Fibroblast of lung (primary cell): ENCODE measurements at regions not wholly inside any gene's neighbourhood (a gene's known extent, or its start where the extent isn't known, plus 50 kb on each side); places are given as distances from the start of the nearest gene placed in this dataset.

ENCODE experiments used
- DNase-seq, 2 donors: peaks; one replicate each; pipeline versions ENCODE4 v3.0.0 to v3.0.0-alpha.2; 2010; ENCODE audit warnings: low read depth in 2 of 2
- H2AFZ ChIP-seq: 2 replicates; pipeline ENCODE4 v1.5.1; 2012; ENCODE audit warnings: low read length, control low read depth, inconsistent platforms
- H3K27ac ChIP-seq: 2 replicates; pipeline ENCODE4 v1.5.1; 2011; ENCODE audit warnings: low read length, control low read depth; ENCODE audit not compliant: insufficient read depth
- H3K27me3 ChIP-seq: 2 replicates; pipeline ENCODE4 v1.5.1; 2011; ENCODE audit warnings: mild to moderate bottlenecking, low read length; ENCODE audit not compliant: control insufficient read depth, insufficient read depth
- H3K36me3 ChIP-seq: 2 replicates; pipeline ENCODE4 v1.5.1; 2011; ENCODE audit warnings: low read length; ENCODE audit not compliant: control insufficient read depth, insufficient read depth
- H3K4me1 ChIP-seq: 2 replicates; pipeline ENCODE4 v1.5.1; 2011; ENCODE audit warnings: low read length; ENCODE audit not compliant: control insufficient read depth, insufficient read depth; ENCODE audit errors: extremely low read depth
- H3K4me2 ChIP-seq: 2 replicates; pipeline ENCODE4 v1.5.1; 2011; ENCODE audit warnings: low read length, control low read depth; ENCODE audit not compliant: insufficient read depth; ENCODE audit errors: extremely low read depth
- H3K4me3 ChIP-seq, 4 experiments: fragments of 200-600 bp in 1 of 4; sonication (generic) in 1 of 4; replicated peaks in 1 of 4; 2 replicates each; pipeline ENCODE4 v1.5.1; 2011 to 2016; ENCODE audit warnings: low read length in 4 of 4, low read depth in 3 of 4, mild to moderate bottlenecking in 3 of 4, control low read depth in 2 of 4, inconsistent platforms in 1 of 4, mixed read lengths in 1 of 4; ENCODE audit not compliant: insufficient read depth in 1 of 4; ENCODE audit errors: control extremely low read depth in 1 of 4
- H3K79me2 ChIP-seq: 2 replicates; pipeline ENCODE4 v1.5.1; 2012; ENCODE audit warnings: mild to moderate bottlenecking, low read length, inconsistent platforms; ENCODE audit not compliant: control insufficient read depth, insufficient read depth
- H3K9ac ChIP-seq: 2 replicates; pipeline ENCODE4 v1.5.1; 2011; ENCODE audit warnings: mild to moderate bottlenecking, low read length, control low read depth; ENCODE audit not compliant: insufficient read depth
- H3K9me3 ChIP-seq: 2 replicates; pipeline ENCODE4 v1.5.1; 2012; ENCODE audit warnings: low read depth, low read length; ENCODE audit not compliant: control insufficient read depth, insufficient read depth
- H4K20me1 ChIP-seq: 2 replicates; pipeline ENCODE4 v1.5.1; 2011; ENCODE audit warnings: low read length; ENCODE audit not compliant: control insufficient read depth, insufficient read depth; ENCODE audit errors: extremely low read depth
- EZH2 ChIP-seq: IDR thresholded peaks from 2 replicates; pipeline ENCODE4 v1.5.1; 2012; ENCODE audit warnings: low read length, control low read depth, mild to moderate bottlenecking; ENCODE audit errors: missing control alignments
- TF ChIP-seq, protein P1 (sequence below), 2 donors: IDR thresholded peaks in 1 of 2; conservative IDR thresholded peaks in 1 of 2; 1 replicate in 1 of 2; 2 replicates in 1 of 2; pipeline ENCODE4 v1.5.1; 2011 to 2012; ENCODE audit warnings: low read length in 2 of 2, control low read depth in 1 of 2, inconsistent platforms in 1 of 2, low read depth in 1 of 2, mild to moderate bottlenecking in 1 of 2

DNA sequence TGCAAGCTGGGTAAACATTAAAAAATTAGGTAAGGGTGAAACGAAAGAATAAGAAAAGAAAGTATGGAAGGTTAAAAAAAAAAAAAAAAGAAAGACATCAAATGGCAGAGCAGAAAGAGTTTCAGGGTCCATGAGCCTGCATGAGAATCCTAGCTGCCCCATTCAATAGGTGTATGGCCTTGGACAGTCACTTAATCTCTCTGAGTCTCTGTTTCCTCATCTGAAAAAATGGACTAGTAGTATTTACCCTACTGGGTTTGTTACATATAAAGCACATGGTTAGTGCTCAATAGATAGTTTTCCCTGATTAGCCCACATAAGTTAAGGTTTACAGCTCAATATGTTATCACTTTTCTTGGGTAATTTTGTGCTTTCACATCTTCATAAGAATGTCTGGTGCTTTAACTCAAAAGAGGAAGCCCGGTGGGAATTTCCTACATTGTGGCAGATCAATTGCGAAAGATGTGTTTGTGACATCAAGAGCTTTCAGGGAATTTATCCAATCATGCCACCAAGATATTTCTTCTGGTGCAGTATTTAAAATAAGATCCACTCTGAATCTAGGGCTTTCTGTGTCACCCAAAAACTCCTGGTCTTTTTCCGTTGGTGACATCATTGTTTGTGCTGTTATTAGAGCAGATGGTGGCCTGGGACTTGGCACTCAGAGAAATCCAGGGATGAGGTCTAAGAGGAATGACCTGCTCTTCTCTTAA is 57.2 kb upstream of the UBE2E1 start:
- Histone ChIP-seq H3K9me3 (no peaks in the 10 kb centered on the region), H3K4me3 (no peak overlapping the region), H3K36me3 (no peaks in the 10 kb centered on the region), H4K20me1 (no peaks in the 10 kb centered on the region), H3K27ac (no peak overlapping the region), H2AFZ (no peak overlapping the region), H3K4me1 (peaks cover 2% of the 10 kb centered on the region), H3K27me3 (no peaks in the 10 kb centered on the region), H3K4me2 (no peak overlapping the region), H3K9ac (no peak overlapping the region), H3K79me2 (no peaks in the 10 kb centered on the region)
- DNase-seq, result peak in 1 of 2 donors; percentile 86
- TF ChIP-seq, protein P1, sequence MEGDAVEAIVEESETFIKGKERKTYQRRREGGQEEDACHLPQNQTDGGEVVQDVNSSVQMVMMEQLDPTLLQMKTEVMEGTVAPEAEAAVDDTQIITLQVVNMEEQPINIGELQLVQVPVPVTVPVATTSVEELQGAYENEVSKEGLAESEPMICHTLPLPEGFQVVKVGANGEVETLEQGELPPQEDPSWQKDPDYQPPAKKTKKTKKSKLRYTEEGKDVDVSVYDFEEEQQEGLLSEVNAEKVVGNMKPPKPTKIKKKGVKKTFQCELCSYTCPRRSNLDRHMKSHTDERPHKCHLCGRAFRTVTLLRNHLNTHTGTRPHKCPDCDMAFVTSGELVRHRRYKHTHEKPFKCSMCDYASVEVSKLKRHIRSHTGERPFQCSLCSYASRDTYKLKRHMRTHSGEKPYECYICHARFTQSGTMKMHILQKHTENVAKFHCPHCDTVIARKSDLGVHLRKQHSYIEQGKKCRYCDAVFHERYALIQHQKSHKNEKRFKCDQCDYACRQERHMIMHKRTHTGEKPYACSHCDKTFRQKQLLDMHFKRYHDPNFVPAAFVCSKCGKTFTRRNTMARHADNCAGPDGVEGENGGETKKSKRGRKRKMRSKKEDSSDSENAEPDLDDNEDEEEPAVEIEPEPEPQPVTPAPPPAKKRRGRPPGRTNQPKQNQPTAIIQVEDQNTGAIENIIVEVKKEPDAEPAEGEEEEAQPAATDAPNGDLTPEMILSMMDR (conservative IDR thresholded peaks at IDR 0.05 in 1 of 2, IDR thresholded peaks at IDR 0.05 in 1 of 2; ENCODE audit: low read depth in 1 of 2, low read length in 2 of 2), result no peak
- no peak for TF ChIP-seq EZH2

DNA sequence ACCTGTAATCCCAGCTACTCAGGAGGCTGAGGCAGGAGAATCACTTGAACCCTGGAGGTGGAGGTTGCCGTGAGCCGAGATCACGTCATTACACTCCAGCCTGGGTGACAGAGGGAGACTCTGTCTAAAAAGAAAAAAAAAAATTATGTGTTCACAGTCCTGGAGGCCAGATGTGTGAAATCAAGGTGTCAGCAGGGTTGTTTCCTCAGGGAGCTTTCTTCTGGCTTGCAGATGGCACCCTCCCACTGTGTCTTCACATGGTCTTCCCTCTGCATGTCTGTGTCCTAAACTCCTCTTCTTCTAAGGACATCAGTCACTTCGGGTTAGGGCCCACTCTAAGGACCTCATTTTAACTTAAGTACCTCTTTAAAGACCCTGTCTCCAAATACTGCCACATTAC is 56.1 kb upstream of the UBE2E1 start:
- Histone ChIP-seq H3K36me3 (no peaks in the 10 kb centered on the region), H2AFZ (no peak overlapping the region), H3K4me1 (peaks cover 2% of the 10 kb centered on the region), H3K79me2 (no peaks in the 10 kb centered on the region), H3K27me3 (no peaks in the 10 kb centered on the region), H4K20me1 (no peaks in the 10 kb centered on the region), H3K9ac (no peak overlapping the region), H3K4me2 (no peak overlapping the region), H3K27ac (no peak overlapping the region), H3K9me3 (no peaks in the 10 kb centered on the region), H3K4me3 (no peak overlapping the region)
- no peak for DNase-seq
- TF ChIP-seq, protein P1 (conservative IDR thresholded peaks at IDR 0.05 in 1 of 2, IDR thresholded peaks at IDR 0.05 in 1 of 2; ENCODE audit: low read depth in 1 of 2, low read length in 2 of 2), result no peak
- no peak for TF ChIP-seq EZH2

DNA sequence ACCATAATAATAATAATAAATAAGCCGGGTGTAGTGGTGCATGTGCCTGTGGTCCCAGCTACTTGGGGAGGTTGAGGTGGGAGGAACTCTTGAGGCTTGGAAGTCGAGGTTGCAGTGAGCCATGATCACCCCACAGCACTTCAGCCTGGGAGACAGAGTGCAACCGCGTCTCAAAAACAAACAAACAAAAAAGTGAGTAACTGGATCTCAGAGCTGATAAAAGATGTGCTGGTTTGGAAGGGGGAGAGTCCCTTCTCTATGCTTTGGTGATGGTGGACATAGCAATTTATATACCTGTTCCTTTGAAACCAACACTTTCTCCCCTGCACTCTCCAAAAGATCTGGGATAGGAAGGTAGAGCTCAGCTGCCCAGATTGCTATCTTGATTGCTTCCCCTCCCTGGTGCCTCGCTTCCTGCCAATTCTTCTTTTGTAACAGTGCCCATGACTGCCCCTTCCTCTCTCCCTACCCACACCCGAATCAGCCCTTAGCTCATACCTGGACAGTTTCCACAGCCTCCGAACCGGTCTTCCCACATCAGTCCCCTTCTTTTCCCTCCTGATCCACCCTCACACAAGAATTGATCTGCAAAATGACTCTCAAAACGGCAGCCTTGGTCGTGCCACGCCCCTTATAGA is 55.1 kb upstream of the UBE2E1 start:
- Histone ChIP-seq H2AFZ (no peak overlapping the region), H3K79me2 (no peaks in the 10 kb centered on the region), H4K20me1 (no peaks in the 10 kb centered on the region), H3K27ac (no peak overlapping the region), H3K27me3 (no peaks in the 10 kb centered on the region), H3K36me3 (no peaks in the 10 kb centered on the region), H3K9ac (no peak overlapping the region), H3K4me2 (no peak overlapping the region), H3K9me3 (no peaks in the 10 kb centered on the region), H3K4me3 (no peak overlapping the region), H3K4me1 (peaks cover 2% of the 10 kb centered on the region)
- DNase-seq, result no peak
- no peak for TF ChIP-seq EZH2
- TF ChIP-seq, protein P1 (conservative IDR thresholded peaks at IDR 0.05 in 1 of 2, IDR thresholded peaks at IDR 0.05 in 1 of 2; ENCODE audit: low read depth in 1 of 2, low read length in 2 of 2), result no peak
